ENCODE measurements at regions not wholly inside any gene's neighbourhood (a gene's known extent, or its start where the extent isn't known, plus 50 kb on each side); places are given as distances from the start of the nearest gene placed in this dataset.

- Mint-ChIP-seq H3K4me3 (no peak overlapping the region), H3K36me3 (ENCODE audit: low read depth) (no peaks in the 10 kb centered on the region), H3K27ac (no peak overlapping the region; the same call in 1 of the 2 replicates), H3K27me3 (ENCODE audit: insufficient read depth) (no peaks in the 10 kb centered on the region), H3K9me3 (no peaks in the 10 kb centered on the region), H3K4me1 (ENCODE audit: low read depth) (peaks cover 95% of the 10 kb centered on the region)
- no peak for DNase-seq
- TF ChIP-seq CTCF (IDR thresholded peaks at IDR 0.05): no peak
Measured at GRCh38 chr7:17526621-17527020, 228.2 kb downstream of the AHR start.

- no peaks in the 10 kb centered on the region for H3K9me3 Mint-ChIP-seq
- H3K27me3 Mint-ChIP-seq (ENCODE audit: insufficient read depth): no peaks in the 10 kb centered on the region; the same call in 1 of the 2 replicates
- no peak for TF ChIP-seq CTCF (IDR thresholded peaks at IDR 0.05)
- peaks cover 95% of the 10 kb centered on the region for H3K4me1 Mint-ChIP-seq (ENCODE audit: low read depth)
- H3K36me3 Mint-ChIP-seq (ENCODE audit: low read depth): no peaks in the 10 kb centered on the region
- no peak for DNase-seq
- H3K4me3 Mint-ChIP-seq: no peak overlapping the region
- no peak overlapping the region for H3K27ac Mint-ChIP-seq
Measured at GRCh38 chr7:17528636-17529035, 230.2 kb downstream of the AHR start.

- Mint-ChIP-seq H3K27ac (peak overlapping the region; percentile 47; the same call in 1 of the 2 replicates), H3K27me3 (ENCODE audit: insufficient read depth) (no peaks in the 10 kb centered on the region; the same call in 1 of the 2 replicates), H3K4me1 (ENCODE audit: low read depth) (peaks cover 87% of the 10 kb centered on the region), H3K9me3 (no peaks in the 10 kb centered on the region), H3K4me3 (no peak overlapping the region), H3K36me3 (ENCODE audit: low read depth) (no peaks in the 10 kb centered on the region)
- DNase-seq: no peak
- TF ChIP-seq CTCF (IDR thresholded peaks at IDR 0.05): no peak
Measured at GRCh38 chr7:17530244-17530643, 231.8 kb downstream of the AHR start.

- no peaks in the 10 kb centered on the region for H3K36me3 Mint-ChIP-seq (ENCODE audit: low read depth)
- DNase-seq: no peak
- H3K27ac Mint-ChIP-seq: no peak overlapping the region
- TF ChIP-seq CTCF (IDR thresholded peaks at IDR 0.05): peak; percentile 66
- H3K4me1 Mint-ChIP-seq (ENCODE audit: low read depth): peaks cover 86% of the 10 kb centered on the region
- H3K4me3 Mint-ChIP-seq: no peak overlapping the region
- H3K9me3 Mint-ChIP-seq: no peaks in the 10 kb centered on the region
- no peaks in the 10 kb centered on the region; the same call in 1 of the 2 replicates for H3K27me3 Mint-ChIP-seq (ENCODE audit: insufficient read depth)
Measured at GRCh38 chr7:17530741-17531421, 232.4 kb downstream of the AHR start.

GRCh38 chr7:17532861-17533404, 234.5 kb downstream of the AHR start:
- no peaks in the 10 kb centered on the region; the same call in 1 of the 2 replicates for H3K27me3 Mint-ChIP-seq (ENCODE audit: insufficient read depth)
- TF ChIP-seq CTCF (IDR thresholded peaks at IDR 0.05): no peak
- H3K9me3 Mint-ChIP-seq: no peaks in the 10 kb centered on the region
- no peaks in the 10 kb centered on the region for H3K36me3 Mint-ChIP-seq (ENCODE audit: low read depth)
- peak overlapping the region; percentile 46 for H3K4me3 Mint-ChIP-seq
- peaks cover 71% of the 10 kb centered on the region for H3K4me1 Mint-ChIP-seq (ENCODE audit: low read depth)
- peak; percentile 92 for DNase-seq
- peak overlapping the region; percentile 82 for H3K27ac Mint-ChIP-seq

Measured in HFFc6 (cell line).